Transverse colon (tissue), 4 donors: ENCODE measurements at regions not wholly inside any gene's neighbourhood (a gene's known extent, or its start where the extent isn't known, plus 50 kb on each side); places are given as distances from the start of the nearest gene placed in this dataset.

Experiments used
- EP300 ChIP-seq: sonication (generic); formaldehyde crosslinking; IDR thresholded peaks from one replicate; pipeline ENCODE4 v1.6.1; 2017; ENCODE audit warnings: antibody characterized with exemption, low read depth
- POLR2A ChIP-seq: fragments of 450-650 bp; IDR thresholded peaks from one replicate; pipeline ENCODE4 v1.6.1; 2016; ENCODE audit warnings: antibody characterized with exemption, mild to moderate bottlenecking, moderate library complexity
- POLR2AphosphoS5 ChIP-seq, 3 donors: sonication (generic); formaldehyde crosslinking; IDR thresholded peaks; one replicate each; pipeline ENCODE4 v1.6.1; 2016; ENCODE audit warnings: antibody characterized with exemption in 3 of 3
- TF ChIP-seq, protein P1 (sequence below), 5 experiments: fragments of 200-600 bp in 3 of 5; fragments of 450-650 bp in 2 of 5; sonication (generic) in 3 of 5; IDR thresholded peaks; 1 replicate in 2 of 5; 2 replicates in 3 of 5; pipeline ENCODE4 v1.5.1; 2016 to 2017; ENCODE audit warnings: antibody characterized with exemption in 5 of 5, inconsistent platforms in 3 of 5, mild to moderate bottlenecking in 2 of 5, moderate library complexity in 1 of 5

DNA sequence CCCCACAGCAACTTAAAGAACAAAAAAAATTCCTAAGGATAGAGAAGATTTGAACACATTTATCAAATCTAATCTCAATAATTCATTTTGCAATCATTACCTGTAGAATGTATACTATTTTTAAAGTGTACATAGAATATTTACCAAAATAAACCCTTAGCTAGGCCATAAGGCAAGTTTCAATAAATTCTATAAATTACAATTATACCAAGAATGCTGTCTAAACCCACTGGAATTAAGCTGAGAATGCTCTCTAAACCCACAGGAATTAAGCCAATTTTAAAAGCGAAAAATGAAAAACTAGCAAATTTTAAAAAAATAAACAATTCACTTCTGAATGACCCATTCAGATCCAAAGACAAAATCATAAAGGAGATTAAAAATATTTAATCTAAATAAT, 540.4 kb upstream of the NBEA start:
- TF ChIP-seq, protein P1, sequence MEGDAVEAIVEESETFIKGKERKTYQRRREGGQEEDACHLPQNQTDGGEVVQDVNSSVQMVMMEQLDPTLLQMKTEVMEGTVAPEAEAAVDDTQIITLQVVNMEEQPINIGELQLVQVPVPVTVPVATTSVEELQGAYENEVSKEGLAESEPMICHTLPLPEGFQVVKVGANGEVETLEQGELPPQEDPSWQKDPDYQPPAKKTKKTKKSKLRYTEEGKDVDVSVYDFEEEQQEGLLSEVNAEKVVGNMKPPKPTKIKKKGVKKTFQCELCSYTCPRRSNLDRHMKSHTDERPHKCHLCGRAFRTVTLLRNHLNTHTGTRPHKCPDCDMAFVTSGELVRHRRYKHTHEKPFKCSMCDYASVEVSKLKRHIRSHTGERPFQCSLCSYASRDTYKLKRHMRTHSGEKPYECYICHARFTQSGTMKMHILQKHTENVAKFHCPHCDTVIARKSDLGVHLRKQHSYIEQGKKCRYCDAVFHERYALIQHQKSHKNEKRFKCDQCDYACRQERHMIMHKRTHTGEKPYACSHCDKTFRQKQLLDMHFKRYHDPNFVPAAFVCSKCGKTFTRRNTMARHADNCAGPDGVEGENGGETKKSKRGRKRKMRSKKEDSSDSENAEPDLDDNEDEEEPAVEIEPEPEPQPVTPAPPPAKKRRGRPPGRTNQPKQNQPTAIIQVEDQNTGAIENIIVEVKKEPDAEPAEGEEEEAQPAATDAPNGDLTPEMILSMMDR (IDR thresholded peaks at IDR 0.05), result no peak
- TF ChIP-seq POLR2AphosphoS5 (IDR thresholded peaks at IDR 0.05) (no peak), POLR2A (no peak), EP300 (no peak)
